ENCODE measurements at regions not wholly inside any gene's neighbourhood (a gene's known extent, or its start where the extent isn't known, plus 50 kb on each side); places are given as distances from the start of the nearest gene placed in this dataset.

DNA sequence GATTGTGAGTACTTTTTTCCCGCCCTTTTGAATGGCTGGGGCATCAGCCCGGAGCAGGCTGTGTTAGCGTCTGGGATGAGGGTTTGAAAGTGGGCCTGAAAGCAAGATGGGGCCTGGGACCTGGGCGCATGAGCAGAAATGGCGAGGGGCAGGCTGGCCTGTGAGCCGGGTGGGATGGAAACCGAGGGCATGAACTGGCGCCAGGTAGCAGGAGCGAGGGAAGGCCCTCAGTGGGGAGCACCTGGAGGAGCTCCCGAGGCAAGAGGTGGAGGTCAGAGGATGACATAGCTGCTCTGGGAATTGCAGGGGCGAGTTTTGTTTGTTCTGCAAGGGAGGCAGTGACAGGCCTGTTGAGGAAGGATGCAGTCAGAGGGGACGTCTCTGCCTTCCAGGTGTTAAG, 68.6 kb downstream of the RGS12 start:
- H3K79me1 ChIP-seq (replicated peaks; ENCODE audit: low read length, poor library complexity, severe bottlenecking), result peaks cover 45% of the 10 kb centered on the region
- DNase-seq, result no peak
- no peak overlapping the region for H3K14ac ChIP-seq (ENCODE audit: low read length in 2 of 2)
- no peak overlapping the region for H4K8ac ChIP-seq (ENCODE audit: low read length)
- H2BK5ac ChIP-seq (ENCODE audit: low read depth, low read length, poor library complexity, severe bottlenecking), result no peak overlapping the region
- no peaks in the 10 kb centered on the region for H3K27me3 ChIP-seq (ENCODE audit: control insufficient read depth in 1 of 2, insufficient read depth in 1 of 2, low read length in 2 of 2)
- no peaks in the 10 kb centered on the region for H3K9me3 ChIP-seq (ENCODE audit: control insufficient read depth, low read length)
- H2BK120ac ChIP-seq (ENCODE audit: low read depth, low read length), result no peak overlapping the region
- H3K36me3 ChIP-seq (ENCODE audit: control insufficient read depth in 1 of 2, insufficient read depth in 2 of 2, low read depth in 1 of 2, low read length in 2 of 2), result peaks cover 0 to 12% of the 10 kb centered on the region in 2 experiments
- H2AFZ ChIP-seq (ENCODE audit: low read depth, low read length), result no peak overlapping the region
- no peak overlapping the region for H3K18ac ChIP-seq (ENCODE audit: low read depth in 1 of 2, low read length in 2 of 2)
- H3K9ac ChIP-seq (ENCODE audit: low read length), result no peak overlapping the region
- no peak overlapping the region for H3K4ac ChIP-seq (ENCODE audit: low read depth in 1 of 2, low read length in 2 of 2)
- no peak overlapping the region for H3K23ac ChIP-seq (ENCODE audit: low read length in 2 of 2)
- H2BK15ac ChIP-seq (ENCODE audit: low read depth, poor library complexity, severe bottlenecking), result no peak overlapping the region
- 95% methylated on average over 12 of the region's 12 CpGs for WGBS
- no peak overlapping the region for H4K91ac ChIP-seq (ENCODE audit: low read length)
- no peak overlapping the region for H2AK5ac ChIP-seq (ENCODE audit: low read length, severe bottlenecking)
- H3K4me2 ChIP-seq (ENCODE audit: low read length, poor library complexity, severe bottlenecking), result no peak overlapping the region
- H2BK12ac ChIP-seq (ENCODE audit: low read length in 2 of 2), result no peak overlapping the region
- no peak overlapping the region for H3K4me3 ChIP-seq (ENCODE audit: insufficient read depth in 1 of 2, low read depth in 1 of 2, low read length in 2 of 2)
- peaks cover 20% of the 10 kb centered on the region for H3K4me1 ChIP-seq (ENCODE audit: control insufficient read depth, insufficient read depth, low read depth, low read length)
- no peak overlapping the region for H3K27ac ChIP-seq (ENCODE audit: low read length, poor library complexity, severe bottlenecking)

DNA sequence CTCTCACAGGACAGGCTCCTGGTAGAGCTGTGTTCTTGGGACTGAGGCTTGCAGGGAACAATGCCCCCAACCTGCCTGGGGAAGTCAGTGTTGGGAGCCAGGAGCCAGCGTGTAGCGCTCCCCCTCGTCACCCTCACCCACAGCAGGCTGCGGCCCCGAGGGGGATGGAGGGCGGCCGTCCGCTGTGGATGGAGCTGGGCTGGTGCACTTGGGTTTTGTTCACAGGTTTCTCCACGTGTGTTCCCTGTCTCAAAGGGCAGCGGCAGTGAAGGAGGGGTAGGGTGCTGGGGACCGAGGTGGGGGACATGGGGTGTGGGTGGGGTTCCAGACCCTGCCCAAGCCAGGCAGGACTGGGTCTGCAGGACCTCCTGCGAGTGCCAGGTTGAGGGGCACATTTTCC, 69.1 kb downstream of the RGS12 start:
- DNase-seq, result no peak
- no peak overlapping the region for H3K9ac ChIP-seq (ENCODE audit: low read length)
- no peak overlapping the region for H3K27ac ChIP-seq (ENCODE audit: low read length, poor library complexity, severe bottlenecking)
- peaks cover 46% of the 10 kb centered on the region for H3K79me1 ChIP-seq (replicated peaks; ENCODE audit: low read length, poor library complexity, severe bottlenecking)
- no peak overlapping the region for H2AFZ ChIP-seq (ENCODE audit: low read depth, low read length)
- no peak overlapping the region for H3K18ac ChIP-seq (ENCODE audit: low read depth in 1 of 2, low read length in 2 of 2)
- no peaks in the 10 kb centered on the region for H3K9me3 ChIP-seq (ENCODE audit: control insufficient read depth, low read length)
- H3K23ac ChIP-seq (ENCODE audit: low read length in 2 of 2), result no peak overlapping the region
- H3K4me1 ChIP-seq (ENCODE audit: control insufficient read depth, insufficient read depth, low read depth, low read length), result peaks cover 22% of the 10 kb centered on the region
- no peak overlapping the region for H2BK15ac ChIP-seq (ENCODE audit: low read depth, poor library complexity, severe bottlenecking)
- no peak overlapping the region for H3K4ac ChIP-seq (ENCODE audit: low read depth in 1 of 2, low read length in 2 of 2)
- no peak overlapping the region for H2BK5ac ChIP-seq (ENCODE audit: low read depth, low read length, poor library complexity, severe bottlenecking)
- H3K4me2 ChIP-seq (ENCODE audit: low read length, poor library complexity, severe bottlenecking), result no peak overlapping the region
- no peak overlapping the region for H4K8ac ChIP-seq (ENCODE audit: low read length)
- H2BK12ac ChIP-seq (ENCODE audit: low read length in 2 of 2), result no peak overlapping the region
- no peak overlapping the region for H2AK5ac ChIP-seq (ENCODE audit: low read length, severe bottlenecking)
- H3K27me3 ChIP-seq (ENCODE audit: control insufficient read depth in 1 of 2, insufficient read depth in 1 of 2, low read length in 2 of 2), result no peaks in the 10 kb centered on the region
- no peak overlapping the region for H3K4me3 ChIP-seq (ENCODE audit: insufficient read depth in 1 of 2, low read depth in 1 of 2, low read length in 2 of 2)
- H4K91ac ChIP-seq (ENCODE audit: low read length), result no peak overlapping the region
- no peak overlapping the region for H2BK120ac ChIP-seq (ENCODE audit: low read depth, low read length)
- no peak overlapping the region for H3K14ac ChIP-seq (ENCODE audit: low read length in 2 of 2)
- peaks cover 0 to 12% of the 10 kb centered on the region in 2 experiments for H3K36me3 ChIP-seq (ENCODE audit: control insufficient read depth in 1 of 2, insufficient read depth in 2 of 2, low read depth in 1 of 2, low read length in 2 of 2)
- 95% methylated on average over 9 of the region's 12 CpGs for WGBS

DNA sequence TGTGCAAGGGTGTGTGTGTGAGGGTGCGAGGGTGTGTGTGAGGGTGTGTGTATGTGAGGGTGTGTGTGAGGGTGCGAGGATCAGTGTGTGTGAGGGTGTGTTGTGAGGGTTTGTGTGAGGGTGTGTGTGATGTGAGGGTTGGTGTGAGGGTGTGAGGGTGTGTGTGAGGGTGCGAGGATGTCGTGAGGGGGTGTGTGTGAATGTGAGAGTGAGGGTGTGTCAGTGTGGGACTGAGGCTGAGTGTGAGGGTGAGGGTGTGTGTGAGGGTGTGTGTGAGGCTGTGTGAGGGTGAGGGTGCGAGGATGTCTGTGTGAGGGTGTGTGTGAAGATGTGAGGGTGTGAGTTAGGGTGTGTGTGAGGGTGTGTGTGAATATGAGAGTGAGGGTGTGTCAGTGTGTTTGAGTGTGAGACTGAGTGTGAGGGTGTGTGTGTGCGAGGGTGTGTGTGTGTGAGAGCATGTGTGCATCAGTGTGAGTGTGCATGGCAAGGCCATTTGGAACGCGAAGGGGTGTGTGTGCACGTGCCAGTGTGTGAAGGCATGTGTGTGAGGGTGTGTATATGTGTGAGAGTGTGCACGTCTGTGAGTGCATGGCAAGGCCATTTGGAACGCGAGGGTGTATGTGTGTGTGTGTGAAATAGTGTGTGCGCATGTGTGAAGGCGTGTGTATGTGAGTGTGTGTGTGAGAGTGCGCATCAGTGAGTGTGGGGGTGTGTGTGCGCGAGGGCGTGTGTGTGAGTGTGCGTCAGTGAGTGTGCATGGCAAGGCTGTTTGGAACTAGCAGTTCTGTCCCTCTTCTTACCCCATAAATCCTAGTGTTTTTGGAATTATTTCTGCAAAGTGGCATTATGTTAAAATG, 69.8 kb downstream of the RGS12 start:
- Histone ChIP-seq H2AK5ac (ENCODE audit: low read length, severe bottlenecking) (no peak overlapping the region), H3K27me3 (ENCODE audit: control insufficient read depth in 1 of 2, insufficient read depth in 1 of 2, low read length in 2 of 2) (no peaks in the 10 kb centered on the region), H3K79me1 (replicated peaks; ENCODE audit: low read length, poor library complexity, severe bottlenecking) (peaks cover 50% of the 10 kb centered on the region), H3K4me2 (ENCODE audit: low read length, poor library complexity, severe bottlenecking) (no peak overlapping the region), H3K4me3 (ENCODE audit: insufficient read depth in 1 of 2, low read depth in 1 of 2, low read length in 2 of 2) (peak overlapping the region in 1 of 2 experiments; percentile 18), H3K36me3 (ENCODE audit: control insufficient read depth in 1 of 2, insufficient read depth in 2 of 2, low read depth in 1 of 2, low read length in 2 of 2) (peaks cover 0 to 12% of the 10 kb centered on the region in 2 experiments), H3K23ac (ENCODE audit: low read length in 2 of 2) (no peak overlapping the region), H3K9ac (ENCODE audit: low read length) (no peak overlapping the region), H3K4ac (ENCODE audit: low read depth in 1 of 2, low read length in 2 of 2) (no peak overlapping the region), H2BK120ac (ENCODE audit: low read depth, low read length) (no peak overlapping the region), H3K14ac (ENCODE audit: low read length in 2 of 2) (peak overlapping the region in 1 of 2 experiments; percentile 44), H3K27ac (ENCODE audit: low read length, poor library complexity, severe bottlenecking) (no peak overlapping the region), H2BK12ac (ENCODE audit: low read length in 2 of 2) (no peak overlapping the region), H4K8ac (ENCODE audit: low read length) (peak overlapping the region; percentile 8), H2BK15ac (ENCODE audit: low read depth, poor library complexity, severe bottlenecking) (no peak overlapping the region), H3K9me3 (ENCODE audit: control insufficient read depth, low read length) (no peaks in the 10 kb centered on the region), H4K91ac (ENCODE audit: low read length) (peak overlapping the region; percentile 14), H2BK5ac (ENCODE audit: low read depth, low read length, poor library complexity, severe bottlenecking) (no peak overlapping the region), H2AFZ (ENCODE audit: low read depth, low read length) (no peak overlapping the region), H3K18ac (ENCODE audit: low read depth in 1 of 2, low read length in 2 of 2) (no peak overlapping the region), H3K4me1 (ENCODE audit: control insufficient read depth, insufficient read depth, low read depth, low read length) (peaks cover 24% of the 10 kb centered on the region)
- 98% methylated on average over 19 of the region's 19 CpGs for WGBS
- DNase-seq, result no peak

DNA sequence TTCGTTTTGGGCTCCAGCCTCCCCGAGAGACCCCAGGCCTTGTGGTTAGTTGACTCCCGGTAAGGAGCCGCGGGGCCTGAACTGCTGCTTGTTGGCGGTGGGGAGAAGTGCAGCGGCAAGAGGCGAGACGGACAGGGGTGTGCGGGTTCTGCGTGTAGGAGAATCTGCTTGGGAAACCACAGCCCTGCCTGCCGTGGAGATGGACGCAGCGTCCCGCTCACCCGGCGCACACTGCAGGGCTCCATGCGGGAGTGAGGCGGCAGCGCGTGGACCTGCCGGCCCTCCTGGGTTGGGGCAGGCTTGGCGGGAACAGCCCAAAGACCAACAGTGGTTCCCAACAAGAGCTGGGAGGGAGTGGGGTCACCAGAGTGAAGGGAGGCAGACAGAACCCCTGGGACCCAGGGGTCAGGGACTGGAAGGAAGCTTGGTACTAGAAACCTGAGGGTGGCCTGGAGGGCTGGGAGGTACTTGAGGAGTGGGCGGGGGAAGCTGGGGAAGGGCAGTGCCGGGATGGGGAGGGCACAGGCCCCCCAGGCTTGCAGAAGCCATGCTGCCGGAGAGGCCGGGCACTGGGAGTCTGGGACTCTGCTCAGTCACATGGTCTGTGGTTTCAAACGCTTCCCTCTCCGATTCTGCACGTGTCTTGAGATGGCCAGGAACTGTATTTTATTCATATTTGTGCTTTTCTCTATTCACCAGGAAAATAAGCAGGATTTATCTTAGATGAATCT, 70.8 kb downstream of the RGS12 start:
- H3K4me1 ChIP-seq (ENCODE audit: control insufficient read depth, insufficient read depth, low read depth, low read length), result peaks cover 28% of the 10 kb centered on the region
- no peak overlapping the region for H4K91ac ChIP-seq (ENCODE audit: low read length)
- H2BK15ac ChIP-seq (ENCODE audit: low read depth, poor library complexity, severe bottlenecking), result no peak overlapping the region

More for the DNA sequence above, 70.8 kb downstream of the RGS12 start:
- Histone ChIP-seq H3K14ac (ENCODE audit: low read length in 2 of 2) (no peak overlapping the region), H2BK5ac (ENCODE audit: low read depth, low read length, poor library complexity, severe bottlenecking) (no peak overlapping the region), H3K79me1 (replicated peaks; ENCODE audit: low read length, poor library complexity, severe bottlenecking) (peaks cover 57% of the 10 kb centered on the region), H3K4me2 (ENCODE audit: low read length, poor library complexity, severe bottlenecking) (no peak overlapping the region), H4K8ac (ENCODE audit: low read length) (no peak overlapping the region), H3K9ac (ENCODE audit: low read length) (no peak overlapping the region), H2AFZ (ENCODE audit: low read depth, low read length) (no peak overlapping the region), H3K4me3 (ENCODE audit: insufficient read depth in 1 of 2, low read depth in 1 of 2, low read length in 2 of 2) (no peak overlapping the region), H2BK12ac (ENCODE audit: low read length in 2 of 2) (no peak overlapping the region), H2BK120ac (ENCODE audit: low read depth, low read length) (no peak overlapping the region), H2AK5ac (ENCODE audit: low read length, severe bottlenecking) (no peak overlapping the region), H3K23ac (ENCODE audit: low read length in 2 of 2) (no peak overlapping the region), H3K27me3 (ENCODE audit: control insufficient read depth in 1 of 2, insufficient read depth in 1 of 2, low read length in 2 of 2) (no peaks in the 10 kb centered on the region), H3K27ac (ENCODE audit: low read length, poor library complexity, severe bottlenecking) (no peak overlapping the region), H3K36me3 (ENCODE audit: control insufficient read depth in 1 of 2, insufficient read depth in 2 of 2, low read depth in 1 of 2, low read length in 2 of 2) (peaks cover 0 to 12% of the 10 kb centered on the region in 2 experiments), H3K4ac (ENCODE audit: low read depth in 1 of 2, low read length in 2 of 2) (peak overlapping the region in 1 of 2 experiments; percentile 35), H3K18ac (ENCODE audit: low read depth in 1 of 2, low read length in 2 of 2) (peak overlapping the region in 1 of 2 experiments; percentile 11), H3K9me3 (ENCODE audit: control insufficient read depth, low read length) (no peaks in the 10 kb centered on the region)
- 95% methylated on average over 27 of the region's 30 CpGs for WGBS
- DNase-seq, result no peak

Measured in mesenchymal stem cell (in vitro differentiated cells and primary cell).